Keratinocyte (primary cell): ENCODE measurements at regions not wholly inside any gene's neighbourhood (a gene's known extent, or its start where the extent isn't known, plus 50 kb on each side); places are given as distances from the start of the nearest gene placed in this dataset.

Experiments
- DNase-seq: peaks from one replicate; pipeline ENCODE4 v3.0.0-alpha.2; 2011; ENCODE audit warnings: low read depth, missing footprints, low spot score
- FAIRE-seq: peaks from 2 replicates; lab custom pipeline; 2011; peaks lifted over from hg19 to GRCh38; lab: Jason Lieb, UNC
- H2AFZ ChIP-seq: 2 replicates; pipeline ENCODE4 v1.6.0; 2012; ENCODE audit warnings: low read length, control low read depth, inconsistent platforms; ENCODE audit not compliant: control insufficient read depth
- H3K27ac ChIP-seq: 2 replicates; pipeline ENCODE4 v1.5.1; 2011; ENCODE audit warnings: low read length; ENCODE audit not compliant: control insufficient read depth, insufficient read depth
- H3K27me3 ChIP-seq: 3 replicates; pipeline ENCODE4 v1.6.0; 2011; ENCODE audit warnings: low read length; ENCODE audit not compliant: control insufficient read depth, insufficient read depth; ENCODE audit errors: extremely low read depth
- H3K36me3 ChIP-seq, 2 experiments: 2 replicates in 1 of 2; 3 replicates in 1 of 2; pipeline ENCODE4 v1.5.1; 2011; ENCODE audit warnings: low read length in 2 of 2, mild to moderate bottlenecking in 1 of 2; ENCODE audit not compliant: control insufficient read depth in 2 of 2, insufficient read depth in 2 of 2; ENCODE audit errors: extremely low read depth in 1 of 2
- H3K4me1 ChIP-seq: 3 replicates; pipeline ENCODE4 v1.5.1; 2011; ENCODE audit warnings: low read length; ENCODE audit not compliant: control insufficient read depth, insufficient read depth; ENCODE audit errors: extremely low read depth
- H3K4me2 ChIP-seq: 3 replicates; pipeline ENCODE4 v1.6.0; 2011; ENCODE audit warnings: low read depth, low read length; ENCODE audit not compliant: control insufficient read depth, insufficient read depth; ENCODE audit errors: extremely low read depth
- H3K4me3 ChIP-seq, 3 experiments: fragments of 200-600 bp in 1 of 3; sonication (generic) in 1 of 3; 2 replicates in 2 of 3; 3 replicates in 1 of 3; pipeline ENCODE4 v1.5.1; 2011 to 2016; ENCODE audit warnings: low read length in 3 of 3, mild to moderate bottlenecking in 3 of 3, control low read depth in 2 of 3, inconsistent platforms in 1 of 3, low read depth in 1 of 3, mixed read lengths in 1 of 3, mixed run types in 1 of 3, moderate library complexity in 1 of 3; ENCODE audit not compliant: control insufficient read depth in 2 of 3, insufficient read depth in 2 of 3; ENCODE audit errors: extremely low read depth in 1 of 3
- H3K79me2 ChIP-seq: 2 replicates; pipeline ENCODE4 v1.6.0; 2012; ENCODE audit warnings: low read length; ENCODE audit not compliant: control insufficient read depth, insufficient read depth
- H3K9ac ChIP-seq: 3 replicates; pipeline ENCODE4 v1.6.0; 2011; ENCODE audit warnings: low read length; ENCODE audit not compliant: control insufficient read depth, insufficient read depth; ENCODE audit errors: extremely low read depth
- H3K9me1 ChIP-seq: 3 replicates; pipeline ENCODE4 v1.6.0; 2011; ENCODE audit warnings: low read length; ENCODE audit not compliant: control insufficient read depth, insufficient read depth; ENCODE audit errors: extremely low read depth
- H3K9me3 ChIP-seq: 2 replicates; pipeline ENCODE4 v1.5.1; 2012; ENCODE audit warnings: low read depth, low read length; ENCODE audit not compliant: control insufficient read depth
- H4K20me1 ChIP-seq: 3 replicates; pipeline ENCODE4 v1.6.0; 2011; ENCODE audit warnings: low read length; ENCODE audit not compliant: control insufficient read depth, insufficient read depth; ENCODE audit errors: extremely low read depth
- CTCF ChIP-seq, 3 experiments: IDR thresholded peaks in 1 of 3; conservative IDR thresholded peaks in 1 of 3; optimal IDR thresholded peaks in 1 of 3; 2 replicates in 2 of 3; 3 replicates in 1 of 3; pipeline versions ENCODE3 to v1.5.1; 2011; ENCODE audit warnings: low read length in 3 of 3, mild to moderate bottlenecking in 3 of 3, moderate library complexity in 2 of 3, control low read depth in 1 of 3, inconsistent platforms in 1 of 3; ENCODE audit not compliant: insufficient read depth in 2 of 3; ENCODE audit errors: extremely low read depth in 1 of 3
- EZH2 ChIP-seq: IDR thresholded peaks from one replicate; pipeline ENCODE4 v1.6.1; 2012; ENCODE audit warnings: inconsistent platforms, mild to moderate bottlenecking, low read length, moderate library complexity
- dilution Hi-C: fragments of 300-500 bp; cut with MboI; formaldehyde crosslinking; loops from one replicate; pipeline ENCODE4 v1.7.0; 2020; ENCODE audit warnings: low sequenced_read_pairs; ENCODE audit not compliant: extremely low pct_ligation_motif_present

GRCh38 chr3:154971771-154972326 lies 108.3 kb upstream of the MME start:
- FAIRE-seq (peak; percentile 23), DNase-seq (no peak)
- Histone ChIP-seq H2AFZ (peak overlapping the region; percentile 10), H3K9me3 (no peaks in the 10 kb centered on the region), H3K4me2 (peak overlapping the region; percentile 57), H3K79me2 (no peaks in the 10 kb centered on the region), H3K9me1 (no peaks in the 10 kb centered on the region), H4K20me1 (no peaks in the 10 kb centered on the region), H3K4me1 (peaks cover 11% of the 10 kb centered on the region), H3K4me3 (no peak overlapping the region), H3K27me3 (no peaks in the 10 kb centered on the region), H3K9ac (no peak overlapping the region), H3K36me3 (no peaks in the 10 kb centered on the region), H3K27ac (peak overlapping the region; percentile 57)
- TF ChIP-seq EZH2 = no peak
- no peak for TF ChIP-seq CTCF (optimal IDR thresholded peaks at IDR 0.05 in 1 of 3, IDR thresholded peaks at IDR 0.05 in 1 of 3, conservative IDR thresholded peaks at IDR 0.05 in 1 of 3; ENCODE audit: extremely low read depth in 1 of 3, insufficient read depth in 2 of 3, low read length in 3 of 3)
- dilution Hi-C loops = no loop called here

GRCh38 chr3:154971341-154971740 lies 108.8 kb upstream of the MME start:
- peak overlapping the region; percentile 57 for H3K4me2 ChIP-seq
- no peak overlapping the region for H3K4me3 ChIP-seq
- peak overlapping the region; percentile 10 for H2AFZ ChIP-seq
- TF ChIP-seq EZH2 (no peak), CTCF (optimal IDR thresholded peaks at IDR 0.05 in 1 of 3, IDR thresholded peaks at IDR 0.05 in 1 of 3, conservative IDR thresholded peaks at IDR 0.05 in 1 of 3; ENCODE audit: extremely low read depth in 1 of 3, insufficient read depth in 2 of 3, low read length in 3 of 3) (no peak)
- H3K79me2 ChIP-seq = no peaks in the 10 kb centered on the region
- no peaks in the 10 kb centered on the region for H3K9me1 ChIP-seq
- DNase-seq = no peak
- H3K36me3 ChIP-seq = no peaks in the 10 kb centered on the region
- peak overlapping the region; percentile 57 for H3K27ac ChIP-seq
- no peak for FAIRE-seq
- no peaks in the 10 kb centered on the region for H3K9me3 ChIP-seq
- no peak overlapping the region for H3K9ac ChIP-seq
- H3K4me1 ChIP-seq = peaks cover 11% of the 10 kb centered on the region
- H4K20me1 ChIP-seq = no peaks in the 10 kb centered on the region
- dilution Hi-C loops = no loop called here
- no peaks in the 10 kb centered on the region for H3K27me3 ChIP-seq
